ENCODE measurements at regions not wholly inside any gene's neighbourhood (a gene's known extent, or its start where the extent isn't known, plus 50 kb on each side); places are given as distances from the start of the nearest gene placed in this dataset.

DNA sequence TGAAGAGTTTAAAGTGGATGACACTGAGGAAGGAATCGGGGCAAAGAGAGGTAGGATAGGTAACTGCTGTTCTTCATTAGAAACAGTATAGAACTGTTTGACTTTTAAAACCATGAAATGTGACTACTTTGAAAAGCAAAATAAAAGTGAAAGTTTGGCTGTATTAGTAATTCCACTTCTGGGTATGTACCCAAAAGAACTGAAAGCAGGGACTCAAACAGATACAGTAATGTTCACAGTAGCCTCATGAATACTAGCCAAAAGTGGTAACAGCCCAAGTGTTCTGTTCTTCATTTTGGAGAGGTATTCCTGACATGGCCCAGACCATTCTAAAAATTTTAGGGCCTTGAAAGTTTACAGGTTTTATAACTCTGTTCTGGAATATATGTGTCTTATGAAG is 1055.4 kb downstream of the TBL1XR1 start:
- Histone ChIP-seq H4K20me1 (ENCODE audit: insufficient read depth, low read length) (no peaks in the 10 kb centered on the region), H3K79me2 (ENCODE audit: insufficient read depth, low read length) (no peaks in the 10 kb centered on the region), H3K9ac (ENCODE audit: insufficient read depth, low read depth, low read length) (no peak overlapping the region), H3K4me1 (ENCODE audit: insufficient read depth, low read length) (no peaks in the 10 kb centered on the region), H3K36me3 (replicated peaks in 1 of 2; ENCODE audit: control insufficient read depth in 1 of 2, insufficient read depth in 2 of 2, low read length in 2 of 2) (no peaks in the 10 kb centered on the region), H3K4me2 (ENCODE audit: low read depth, low read length) (no peak overlapping the region), H3K27ac (ENCODE audit: extremely low read length, insufficient read depth, low read length) (no peak overlapping the region), H2AFZ (ENCODE audit: low read length) (no peak overlapping the region), H3K9me3 (ENCODE audit: low read length) (peaks cover 80% of the 10 kb centered on the region), H3K4me3 (replicated peaks in 1 of 3; ENCODE audit: insufficient read depth in 1 of 3, low read depth in 2 of 3, low read length in 3 of 3) (no peak overlapping the region), H3K27me3 (ENCODE audit: control insufficient read depth in 1 of 2, insufficient read depth in 2 of 2, low read length in 2 of 2) (no peaks in the 10 kb centered on the region)
- FAIRE-seq (no peak), ATAC-seq (no peak), DNase-seq (ENCODE audit: low spot score) (no peak)
- in situ Hi-C loops (cut with HindIII; ENCODE audit: extremely low pct_ligation_motif_present, low pct_unique_long_range_greater_than_20kb) (no loop called here), intact Hi-C loops (cut with micrococcal nuclease; ENCODE audit: unreplicated experiment) (no loop called here)
- CTCF ChIA-PET (ENCODE audit: low intra/inter-chr PET ratio, low total read pairs): no interaction called here
- no TSS peak for BruUV-seq (replicated peaks)
- POLR2A ChIA-PET: no interaction called here
- WGBS (ENCODE audit: low lambda C conversion rate): 0% methylated on average over 1 of the region's 1 CpG
- TF ChIP-seq ASH2L (IDR thresholded peaks at IDR 0.05; ENCODE audit: insufficient read length, low read depth, low read length) (no peak), MXI1 (IDR thresholded peaks at IDR 0.05; ENCODE audit: borderline replicate concordance, low read depth, low read length) (no peak), GFI1 (CRISPR knock-in tag; IDR thresholded peaks at IDR 0.05; ENCODE audit: borderline replicate concordance) (no peak), ZNF225 (CRISPR knock-in tag; IDR thresholded peaks at IDR 0.05) (no peak), ZBTB42 (CRISPR knock-in tag; IDR thresholded peaks at IDR 0.05) (no peak), ZC3H13 (CRISPR knock-in tag; IDR thresholded peaks at IDR 0.05) (no peak), RNF2 (conservative IDR thresholded peaks at IDR 0.05; ENCODE audit: low read depth) (no peak), ZNF674 (CRISPR knock-in tag; IDR thresholded peaks at IDR 0.05; ENCODE audit: low read depth) (no peak), SP5 (CRISPR knock-in tag; IDR thresholded peaks at IDR 0.05; ENCODE audit: borderline replicate concordance, low read depth) (no peak)
- TF ChIP-seq, protein P1, sequence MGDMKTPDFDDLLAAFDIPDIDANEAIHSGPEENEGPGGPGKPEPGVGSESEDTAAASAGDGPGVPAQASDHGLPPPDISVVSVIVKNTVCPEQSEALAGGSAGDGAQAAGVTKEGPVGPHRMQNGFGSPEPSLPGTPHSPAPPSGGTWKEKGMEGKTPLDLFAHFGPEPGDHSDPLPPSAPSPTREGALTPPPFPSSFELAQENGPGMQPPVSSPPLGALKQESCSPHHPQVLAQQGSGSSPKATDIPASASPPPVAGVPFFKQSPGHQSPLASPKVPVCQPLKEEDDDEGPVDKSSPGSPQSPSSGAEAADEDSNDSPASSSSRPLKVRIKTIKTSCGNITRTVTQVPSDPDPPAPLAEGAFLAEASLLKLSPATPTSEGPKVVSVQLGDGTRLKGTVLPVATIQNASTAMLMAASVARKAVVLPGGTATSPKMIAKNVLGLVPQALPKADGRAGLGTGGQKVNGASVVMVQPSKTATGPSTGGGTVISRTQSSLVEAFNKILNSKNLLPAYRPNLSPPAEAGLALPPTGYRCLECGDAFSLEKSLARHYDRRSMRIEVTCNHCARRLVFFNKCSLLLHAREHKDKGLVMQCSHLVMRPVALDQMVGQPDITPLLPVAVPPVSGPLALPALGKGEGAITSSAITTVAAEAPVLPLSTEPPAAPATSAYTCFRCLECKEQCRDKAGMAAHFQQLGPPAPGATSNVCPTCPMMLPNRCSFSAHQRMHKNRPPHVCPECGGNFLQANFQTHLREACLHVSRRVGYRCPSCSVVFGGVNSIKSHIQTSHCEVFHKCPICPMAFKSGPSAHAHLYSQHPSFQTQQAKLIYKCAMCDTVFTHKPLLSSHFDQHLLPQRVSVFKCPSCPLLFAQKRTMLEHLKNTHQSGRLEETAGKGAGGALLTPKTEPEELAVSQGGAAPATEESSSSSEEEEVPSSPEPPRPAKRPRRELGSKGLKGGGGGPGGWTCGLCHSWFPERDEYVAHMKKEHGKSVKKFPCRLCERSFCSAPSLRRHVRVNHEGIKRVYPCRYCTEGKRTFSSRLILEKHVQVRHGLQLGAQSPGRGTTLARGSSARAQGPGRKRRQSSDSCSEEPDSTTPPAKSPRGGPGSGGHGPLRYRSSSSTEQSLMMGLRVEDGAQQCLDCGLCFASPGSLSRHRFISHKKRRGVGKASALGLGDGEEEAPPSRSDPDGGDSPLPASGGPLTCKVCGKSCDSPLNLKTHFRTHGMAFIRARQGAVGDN (CRISPR knock-in tag; IDR thresholded peaks at IDR 0.05): no peak
